GM23338 (cell line): ENCODE measurements at regions not wholly inside any gene's neighbourhood (a gene's known extent, or its start where the extent isn't known, plus 50 kb on each side); places are given as distances from the start of the nearest gene placed in this dataset.
"Not testable (repeated sequence)": the region's sequence is repeated elsewhere in the genome, so short reads cannot be mapped to it uniquely, and the experiment has no call there.

Experiments used
- CREB1 ChIP-seq: fragments of 250-450 bp; sonication (Bioruptor Pico); IDR thresholded peaks from 2 replicates; pipeline ENCODE4 v1.5.0; 2020; ENCODE audit warnings: low read depth, mild to moderate bottlenecking, moderate library complexity
- CTCF ChIP-seq, 2 experiments: fragments of 200-600 bp in 1 of 2; sonication (generic) in 1 of 2; conservative IDR thresholded peaks; 2 replicates each; pipeline versions ENCODE4 v1.5.1 to v1.6.1; 2016 to 2017; ENCODE audit warnings: antibody characterized with exemption in 2 of 2, low read depth in 2 of 2, mild to moderate bottlenecking in 2 of 2, moderate library complexity in 1 of 2
- ETS1 ChIP-seq: IDR thresholded peaks from 2 replicates; pipeline ENCODE4 v1.6.1; 2016; ENCODE audit warnings: antibody characterized with exemption
- EZH2 ChIP-seq: fragments of 200-600 bp; sonication (generic); IDR thresholded peaks from one replicate; pipeline ENCODE4 v1.8.0; 2017; ENCODE audit warnings: antibody characterized with exemption, mild to moderate bottlenecking, low read depth; ENCODE audit not compliant: unreplicated experiment
- EZH2phosphoT487 ChIP-seq: fragments of 200-600 bp; sonication (generic); IDR thresholded peaks from one replicate; pipeline ENCODE4 v1.8.1; 2018; ENCODE audit warnings: antibody characterized with exemption; ENCODE audit not compliant: unreplicated experiment
- JUNB ChIP-seq: IDR thresholded peaks from one replicate; pipeline ENCODE4 v1.6.1; 2016; ENCODE audit warnings: antibody characterized with exemption; ENCODE audit not compliant: unreplicated experiment
- NANOG ChIP-seq: IDR thresholded peaks from 2 replicates; pipeline ENCODE4 v1.6.1; 2016; ENCODE audit warnings: antibody characterized with exemption, borderline replicate concordance
- POLR2AphosphoS5 ChIP-seq: IDR thresholded peaks from 2 replicates; pipeline ENCODE4 v1.6.1; 2016; ENCODE audit warnings: antibody characterized with exemption, low read depth
- REST ChIP-seq: IDR thresholded peaks from one replicate; pipeline ENCODE4 v1.6.1; 2018; ENCODE audit warnings: antibody characterized with exemption; ENCODE audit not compliant: unreplicated experiment
- STAT1 ChIP-seq: IDR thresholded peaks from one replicate; pipeline ENCODE4 v1.6.1; 2016; ENCODE audit warnings: antibody characterized with exemption; ENCODE audit not compliant: unreplicated experiment
- ZNF114 ChIP-seq: fragments of 250-450 bp; sonication (Bioruptor Pico); IDR thresholded peaks from 2 replicates; pipeline ENCODE4 v1.5.0; 2020; ENCODE audit warnings: mild to moderate bottlenecking, moderate library complexity
- ZNF331 ChIP-seq: fragments of 250-450 bp; sonication (Bioruptor Pico); IDR thresholded peaks from 2 replicates; pipeline ENCODE4 v1.5.0; 2020; ENCODE audit warnings: low read depth, mild to moderate bottlenecking, moderate library complexity
- TF ChIP-seq, protein P1 (sequence below): fragments of 250-450 bp; sonication (Bioruptor Pico); IDR thresholded peaks from 2 replicates; pipeline ENCODE4 v1.5.0; 2020; ENCODE audit warnings: mild to moderate bottlenecking, moderate library complexity

DNA sequence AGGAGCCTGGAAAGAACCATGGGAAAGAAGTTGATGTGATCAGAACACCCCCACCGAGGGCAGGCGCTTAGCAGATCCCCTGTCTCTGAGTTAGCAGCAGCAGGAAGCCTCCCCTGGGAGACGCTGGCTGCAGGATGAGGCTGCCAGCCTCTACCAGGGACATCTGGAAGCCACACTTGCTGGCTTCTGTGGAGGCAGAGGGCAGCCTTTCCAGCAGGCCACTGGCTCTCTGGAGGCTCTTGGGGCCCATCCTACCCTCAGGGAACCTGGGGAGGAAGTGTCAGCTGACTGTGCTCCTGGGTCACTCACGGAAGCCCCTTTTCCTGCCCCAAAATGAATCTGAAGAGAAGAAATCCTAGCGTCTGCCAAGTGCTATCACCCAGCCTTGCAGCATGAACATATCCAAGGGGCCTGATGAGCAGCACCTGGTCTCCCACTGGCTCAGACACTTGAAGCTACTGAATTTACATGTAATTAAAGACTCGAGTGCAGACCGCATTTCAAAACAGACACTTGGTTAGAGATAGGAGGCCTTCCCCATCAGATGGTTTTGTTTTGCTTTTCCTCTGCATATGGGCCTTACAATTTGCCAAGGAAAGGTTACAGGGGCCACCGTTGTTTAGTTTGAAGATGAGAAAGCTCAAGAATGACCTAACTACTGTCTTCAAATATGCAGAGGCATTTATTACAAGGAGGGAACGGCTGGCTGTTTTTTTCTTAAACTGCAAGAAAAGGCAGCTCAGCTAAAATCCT is 142.1 kb downstream of the BCL2L11 start:
- not testable (repeated sequence) for TF ChIP-seq CTCF (conservative IDR thresholded peaks at IDR 0.05; ENCODE audit: low read depth in 2 of 2); CREB1 (CRISPR knock-in tag); POLR2AphosphoS5; EZH2; EZH2phosphoT487; ZNF114 (CRISPR knock-in tag); REST; ZNF331 (CRISPR knock-in tag); STAT1; NANOG; JUNB; ETS1
- TF ChIP-seq, protein P1, sequence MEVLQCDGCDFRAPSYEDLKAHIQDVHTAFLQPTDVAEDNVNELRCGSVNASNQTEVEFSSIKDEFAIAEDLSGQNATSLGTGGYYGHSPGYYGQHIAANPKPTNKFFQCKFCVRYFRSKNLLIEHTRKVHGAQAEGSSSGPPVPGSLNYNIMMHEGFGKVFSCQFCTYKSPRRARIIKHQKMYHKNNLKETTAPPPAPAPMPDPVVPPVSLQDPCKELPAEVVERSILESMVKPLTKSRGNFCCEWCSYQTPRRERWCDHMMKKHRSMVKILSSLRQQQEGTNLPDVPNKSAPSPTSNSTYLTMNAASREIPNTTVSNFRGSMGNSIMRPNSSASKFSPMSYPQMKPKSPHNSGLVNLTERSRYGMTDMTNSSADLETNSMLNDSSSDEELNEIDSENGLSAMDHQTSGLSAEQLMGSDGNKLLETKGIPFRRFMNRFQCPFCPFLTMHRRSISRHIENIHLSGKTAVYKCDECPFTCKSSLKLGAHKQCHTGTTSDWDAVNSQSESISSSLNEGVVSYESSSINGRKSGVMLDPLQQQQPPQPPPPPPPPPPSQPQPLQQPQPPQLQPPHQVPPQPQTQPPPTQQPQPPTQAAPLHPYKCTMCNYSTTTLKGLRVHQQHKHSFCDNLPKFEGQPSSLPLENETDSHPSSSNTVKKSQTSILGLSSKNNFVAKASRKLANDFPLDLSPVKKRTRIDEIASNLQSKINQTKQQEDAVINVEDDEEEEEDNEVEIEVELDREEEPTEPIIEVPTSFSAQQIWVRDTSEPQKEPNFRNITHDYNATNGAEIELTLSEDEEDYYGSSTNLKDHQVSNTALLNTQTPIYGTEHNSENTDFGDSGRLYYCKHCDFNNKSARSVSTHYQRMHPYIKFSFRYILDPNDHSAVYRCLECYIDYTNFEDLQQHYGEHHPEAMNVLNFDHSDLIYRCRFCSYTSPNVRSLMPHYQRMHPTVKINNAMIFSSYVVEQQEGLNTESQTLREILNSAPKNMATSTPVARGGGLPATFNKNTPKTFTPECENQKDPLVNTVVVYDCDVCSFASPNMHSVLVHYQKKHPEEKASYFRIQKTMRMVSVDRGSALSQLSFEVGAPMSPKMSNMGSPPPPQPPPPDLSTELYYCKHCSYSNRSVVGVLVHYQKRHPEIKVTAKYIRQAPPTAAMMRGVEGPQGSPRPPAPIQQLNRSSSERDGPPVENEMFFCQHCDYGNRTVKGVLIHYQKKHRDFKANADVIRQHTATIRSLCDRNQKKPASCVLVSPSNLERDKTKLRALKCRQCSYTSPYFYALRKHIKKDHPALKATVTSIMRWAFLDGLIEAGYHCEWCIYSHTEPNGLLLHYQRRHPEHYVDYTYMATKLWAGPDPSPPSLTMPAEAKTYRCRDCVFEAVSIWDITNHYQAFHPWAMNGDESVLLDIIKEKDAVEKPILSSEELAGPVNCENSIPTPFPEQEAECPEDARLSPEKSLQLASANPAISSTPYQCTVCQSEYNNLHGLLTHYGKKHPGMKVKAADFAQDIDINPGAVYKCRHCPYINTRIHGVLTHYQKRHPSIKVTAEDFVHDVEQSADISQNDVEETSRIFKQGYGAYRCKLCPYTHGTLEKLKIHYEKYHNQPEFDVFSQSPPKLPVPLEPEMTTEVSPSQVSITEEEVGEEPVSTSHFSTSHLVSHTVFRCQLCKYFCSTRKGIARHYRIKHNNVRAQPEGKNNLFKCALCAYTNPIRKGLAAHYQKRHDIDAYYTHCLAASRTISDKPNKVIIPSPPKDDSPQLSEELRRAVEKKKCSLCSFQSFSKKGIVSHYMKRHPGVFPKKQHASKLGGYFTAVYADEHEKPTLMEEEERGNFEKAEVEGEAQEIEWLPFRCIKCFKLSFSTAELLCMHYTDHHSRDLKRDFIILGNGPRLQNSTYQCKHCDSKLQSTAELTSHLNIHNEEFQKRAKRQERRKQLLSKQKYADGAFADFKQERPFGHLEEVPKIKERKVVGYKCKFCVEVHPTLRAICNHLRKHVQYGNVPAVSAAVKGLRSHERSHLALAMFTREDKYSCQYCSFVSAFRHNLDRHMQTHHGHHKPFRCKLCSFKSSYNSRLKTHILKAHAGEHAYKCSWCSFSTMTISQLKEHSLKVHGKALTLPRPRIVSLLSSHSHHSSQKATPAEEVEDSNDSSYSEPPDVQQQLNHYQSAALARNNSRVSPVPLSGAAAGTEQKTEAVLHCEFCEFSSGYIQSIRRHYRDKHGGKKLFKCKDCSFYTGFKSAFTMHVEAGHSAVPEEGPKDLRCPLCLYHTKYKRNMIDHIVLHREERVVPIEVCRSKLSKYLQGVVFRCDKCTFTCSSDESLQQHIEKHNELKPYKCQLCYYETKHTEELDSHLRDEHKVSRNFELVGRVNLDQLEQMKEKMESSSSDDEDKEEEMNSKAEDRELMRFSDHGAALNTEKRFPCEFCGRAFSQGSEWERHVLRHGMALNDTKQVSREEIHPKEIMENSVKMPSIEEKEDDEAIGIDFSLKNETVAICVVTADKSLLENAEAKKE = not testable (repeated sequence)
